OCI-LY3 (cell line): ENCODE measurements at regions not wholly inside any gene's neighbourhood (a gene's known extent, or its start where the extent isn't known, plus 50 kb on each side); places are given as distances from the start of the nearest gene placed in this dataset.

Source experiments
- EZH2phosphoT487 ChIP-seq: fragments of 200-600 bp; shearing (Covaris generic); IDR thresholded peaks from 2 replicates; pipeline ENCODE4 v1.6.1; 2018; ENCODE audit warnings: antibody characterized with exemption, mixed run types, low read depth
- TF ChIP-seq, protein P1 (sequence below): fragments of 200-600, 300-600 bp; sonication (generic); IDR thresholded peaks from 2 replicates; pipeline ENCODE4 v1.5.1; 2014; ENCODE audit warnings: antibody characterized with exemption, low read length, low read depth

DNA sequence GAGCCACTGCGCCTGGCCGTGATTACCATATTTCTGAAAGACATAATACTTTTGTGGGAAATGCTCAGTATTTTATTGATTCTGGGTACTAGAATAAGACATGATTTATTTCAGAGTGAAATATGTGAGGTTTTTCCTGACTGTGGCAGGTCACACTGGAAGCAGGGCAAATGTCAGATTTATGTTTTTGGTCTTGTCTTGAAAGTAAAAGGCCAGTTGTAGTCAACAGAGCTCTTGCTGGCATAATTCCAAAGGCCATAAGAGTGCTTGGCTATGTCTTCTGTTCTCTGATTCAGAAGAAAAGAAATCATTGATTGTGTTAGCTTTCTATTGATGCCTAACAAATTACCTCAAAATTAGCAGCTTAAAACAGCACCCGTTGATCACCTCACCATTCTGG is 176.4 kb downstream of the TJP1 start:
- TF ChIP-seq, protein P1, sequence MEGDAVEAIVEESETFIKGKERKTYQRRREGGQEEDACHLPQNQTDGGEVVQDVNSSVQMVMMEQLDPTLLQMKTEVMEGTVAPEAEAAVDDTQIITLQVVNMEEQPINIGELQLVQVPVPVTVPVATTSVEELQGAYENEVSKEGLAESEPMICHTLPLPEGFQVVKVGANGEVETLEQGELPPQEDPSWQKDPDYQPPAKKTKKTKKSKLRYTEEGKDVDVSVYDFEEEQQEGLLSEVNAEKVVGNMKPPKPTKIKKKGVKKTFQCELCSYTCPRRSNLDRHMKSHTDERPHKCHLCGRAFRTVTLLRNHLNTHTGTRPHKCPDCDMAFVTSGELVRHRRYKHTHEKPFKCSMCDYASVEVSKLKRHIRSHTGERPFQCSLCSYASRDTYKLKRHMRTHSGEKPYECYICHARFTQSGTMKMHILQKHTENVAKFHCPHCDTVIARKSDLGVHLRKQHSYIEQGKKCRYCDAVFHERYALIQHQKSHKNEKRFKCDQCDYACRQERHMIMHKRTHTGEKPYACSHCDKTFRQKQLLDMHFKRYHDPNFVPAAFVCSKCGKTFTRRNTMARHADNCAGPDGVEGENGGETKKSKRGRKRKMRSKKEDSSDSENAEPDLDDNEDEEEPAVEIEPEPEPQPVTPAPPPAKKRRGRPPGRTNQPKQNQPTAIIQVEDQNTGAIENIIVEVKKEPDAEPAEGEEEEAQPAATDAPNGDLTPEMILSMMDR: no peak
- TF ChIP-seq EZH2phosphoT487: no peak
